GM19397 (cell line): ENCODE measurements at regions not wholly inside any gene's neighbourhood (a gene's known extent, or its start where the extent isn't known, plus 50 kb on each side); places are given as distances from the start of the nearest gene placed in this dataset.
A peak's percentile ranks its signal among the peaks of the same experiment; 100 is the strongest.

ENCODE experiments used
- ATAC-seq: cut with Tn5 transposase; IDR thresholded peaks from one replicate; pipeline ENCODE4 v1.9.1; 2021; ENCODE audit warnings: mild to moderate bottlenecking, moderate library complexity; ENCODE audit not compliant: unreplicated experiment

DNA sequence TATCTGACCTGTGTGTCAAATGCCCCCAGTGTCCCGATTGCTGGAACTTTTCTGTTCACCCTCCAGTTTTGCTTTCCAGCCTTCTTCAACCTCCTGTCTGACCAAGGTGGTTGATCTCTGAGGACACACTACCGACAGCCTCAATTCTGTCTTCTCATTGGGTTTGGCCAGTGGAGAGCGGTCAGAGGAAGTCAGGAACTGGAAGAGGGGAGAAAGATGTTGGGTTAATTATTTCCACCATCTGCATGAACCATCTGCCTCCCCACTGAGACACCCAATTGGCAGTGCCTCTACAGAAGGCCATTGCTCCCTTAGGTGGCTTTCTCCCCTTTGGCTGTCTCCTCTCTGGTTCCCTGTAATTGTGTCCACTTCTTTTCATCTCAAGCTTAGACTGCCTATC lies 154.3 kb upstream of the RAI14 start:
- no peak for ATAC-seq

DNA sequence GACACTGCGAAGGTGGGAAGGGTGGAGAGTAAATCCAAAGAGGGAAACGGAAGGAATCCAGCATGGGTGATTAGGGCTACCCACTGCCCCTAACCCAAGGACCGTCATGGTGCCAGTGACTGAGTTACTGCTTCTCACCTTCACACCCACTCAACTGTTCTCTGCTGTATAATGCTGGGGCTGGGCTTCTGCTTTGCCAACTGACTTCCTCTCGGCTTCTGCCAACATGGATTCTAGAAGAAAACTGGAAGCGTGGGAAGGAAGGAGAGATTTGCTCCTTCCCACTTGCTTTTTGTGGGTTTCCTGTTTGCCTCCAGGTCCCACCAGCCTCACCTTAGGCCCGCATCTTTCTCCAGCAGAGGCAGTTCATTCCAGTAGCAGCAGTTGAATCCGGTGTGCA lies 153.5 kb upstream of the RAI14 start:
- ATAC-seq, result no peak

DNA sequence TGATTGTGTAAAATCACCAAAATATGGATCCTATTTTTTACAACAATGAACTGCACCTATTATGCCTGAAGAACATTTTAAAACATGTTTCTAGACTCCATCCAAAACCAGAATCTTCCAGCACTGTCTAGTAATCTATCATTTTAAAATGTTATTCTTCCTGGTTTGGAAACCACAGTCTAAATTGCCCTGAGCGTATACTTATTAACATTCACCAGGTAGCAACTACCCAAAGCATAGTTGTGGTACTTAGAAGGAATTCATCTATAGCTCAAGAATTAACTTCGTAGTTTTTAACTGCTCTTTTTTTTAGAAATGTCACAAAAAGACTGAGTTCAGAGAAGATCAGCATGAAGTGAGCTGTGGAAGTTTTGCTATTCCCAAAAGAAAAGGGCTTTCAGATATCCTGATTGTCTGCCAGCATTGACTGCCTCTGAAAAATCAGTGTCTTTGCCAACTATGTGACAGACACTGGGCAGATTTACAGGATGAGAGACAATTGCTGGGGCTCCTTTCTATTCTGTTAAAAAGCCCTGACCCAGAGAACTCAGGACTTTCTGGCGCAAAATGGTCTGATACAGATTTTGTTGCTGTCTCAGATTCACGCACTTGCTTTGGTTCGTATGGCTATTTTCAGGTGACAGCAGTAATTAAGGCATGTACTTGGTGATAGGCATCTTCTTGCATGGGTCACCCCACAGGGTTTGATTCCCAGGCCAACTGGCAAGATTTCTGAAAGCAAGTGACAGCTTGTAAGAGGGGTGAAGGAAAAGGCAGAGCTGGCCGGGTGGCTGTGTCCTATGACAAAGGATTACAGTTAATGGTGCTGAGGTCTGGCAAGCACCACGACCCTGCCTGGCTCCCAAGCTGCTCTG lies 152.5 kb upstream of the RAI14 start:
- no peak for ATAC-seq

DNA sequence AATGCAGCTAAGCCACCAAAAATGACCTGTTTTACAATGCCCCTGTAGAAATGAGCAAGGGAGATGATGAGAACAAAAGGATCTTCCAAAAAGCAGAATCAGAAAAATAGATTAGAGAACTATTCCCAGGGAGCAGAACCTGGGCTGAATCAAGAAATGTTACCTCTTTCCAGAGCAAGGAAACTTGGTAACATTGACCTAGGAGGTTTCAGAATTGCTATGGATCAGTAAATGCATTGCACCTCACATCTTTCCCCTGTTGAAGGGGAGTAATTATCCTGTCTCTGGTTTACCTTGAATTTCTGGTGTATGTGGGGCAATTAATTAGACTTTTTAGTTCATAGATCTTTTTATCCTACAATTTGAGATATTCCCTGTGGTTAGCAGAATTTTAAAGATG lies 151.2 kb upstream of the RAI14 start:
- ATAC-seq, result no peak

DNA sequence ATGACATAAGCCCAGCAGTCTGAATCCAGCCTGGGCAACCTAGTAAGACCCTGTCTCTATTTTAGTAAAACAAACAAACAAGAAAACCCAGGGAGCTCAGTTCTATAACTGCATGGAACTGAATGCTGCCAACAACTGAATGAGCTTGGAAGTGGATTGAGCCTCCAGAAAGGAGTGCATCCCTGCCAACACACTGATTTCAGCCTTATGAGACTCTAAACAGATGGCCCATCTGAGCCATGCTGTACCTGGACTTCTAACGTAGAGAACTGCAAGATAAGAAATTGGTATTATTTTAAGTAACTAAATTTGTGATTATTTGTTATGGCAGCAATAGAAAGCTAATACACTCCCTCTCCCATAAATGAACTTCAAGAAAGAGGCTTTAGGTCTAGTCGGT lies 150.4 kb upstream of the RAI14 start:
- no peak for ATAC-seq

DNA sequence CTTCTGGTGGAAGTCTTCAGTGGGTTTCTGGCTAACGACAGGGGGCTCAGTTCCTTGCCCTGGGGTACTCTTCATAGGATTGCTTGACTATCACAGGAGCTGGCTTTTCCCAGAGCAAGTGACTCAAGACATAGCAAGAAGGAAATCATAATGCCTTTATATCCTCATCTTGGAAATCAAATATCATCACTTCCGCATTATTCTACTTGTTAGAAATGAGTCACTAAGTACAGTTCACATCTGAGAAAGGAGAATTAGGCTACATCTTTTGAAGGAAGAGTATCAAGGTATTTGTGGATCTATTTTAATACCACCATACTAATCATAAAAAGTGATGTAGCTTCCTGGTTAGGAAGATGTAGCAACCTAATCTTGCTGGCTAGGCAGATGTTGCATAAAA lies 148.2 kb upstream of the RAI14 start:
- ATAC-seq, result no peak

DNA sequence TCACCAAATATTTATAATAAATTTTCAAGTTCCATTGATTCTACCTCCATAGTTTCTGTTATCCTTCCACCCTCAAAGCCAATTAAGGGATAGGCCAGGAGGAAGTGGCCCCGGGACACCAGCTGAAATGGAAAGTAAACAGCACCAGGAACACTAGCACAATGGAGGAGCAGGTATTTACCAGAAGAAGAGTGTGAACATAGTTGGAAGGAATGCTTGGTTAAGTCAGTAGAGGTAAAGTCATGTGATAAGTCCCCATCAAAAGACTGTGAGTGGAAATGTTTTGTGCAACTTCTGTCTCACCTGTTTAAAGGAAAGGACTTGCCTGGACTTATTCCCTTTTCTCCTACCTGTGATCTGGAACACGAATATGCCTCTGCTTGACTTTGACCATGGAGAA lies 146.7 kb upstream of the RAI14 start:
- ATAC-seq, result no peak

DNA sequence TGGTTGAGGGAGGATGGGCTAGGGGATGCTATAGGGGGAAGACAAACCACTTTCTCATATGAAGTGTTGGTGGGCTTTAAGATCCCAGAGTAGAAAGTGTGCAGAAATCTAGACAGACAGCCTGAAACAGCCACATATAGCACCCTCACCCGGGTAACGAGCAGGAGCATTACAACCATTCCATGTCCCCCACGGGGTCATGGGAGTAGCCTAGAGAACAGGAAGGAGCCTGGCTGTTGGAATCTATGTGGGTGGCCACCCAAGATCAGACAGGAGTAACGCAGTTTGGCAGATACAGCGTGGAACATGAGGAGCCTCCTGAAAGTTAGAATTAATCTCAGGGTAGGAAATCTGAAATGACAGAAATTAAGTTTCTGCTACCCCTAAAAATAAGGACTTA lies 146.1 kb upstream of the RAI14 start:
- ATAC-seq, result no peak

DNA sequence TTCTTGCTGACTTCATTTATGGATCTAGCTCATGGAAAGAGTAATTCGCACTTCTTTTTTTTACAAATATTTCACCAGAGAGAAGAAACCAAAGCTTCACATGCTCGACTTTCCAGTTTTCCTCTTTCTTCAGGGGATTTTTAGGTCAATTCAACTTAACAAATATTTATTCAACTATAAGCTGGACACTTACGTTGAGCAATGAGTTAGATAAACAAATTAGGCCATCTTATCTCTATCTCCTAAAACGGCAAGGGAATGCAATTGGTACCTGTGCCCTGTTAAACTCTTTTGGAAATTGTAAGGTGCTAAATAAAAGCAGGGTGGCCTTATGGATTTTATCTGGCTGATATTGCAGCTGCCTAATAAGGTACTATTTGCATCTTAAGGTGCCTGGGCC lies 145.1 kb upstream of the RAI14 start:
- no peak for ATAC-seq

DNA sequence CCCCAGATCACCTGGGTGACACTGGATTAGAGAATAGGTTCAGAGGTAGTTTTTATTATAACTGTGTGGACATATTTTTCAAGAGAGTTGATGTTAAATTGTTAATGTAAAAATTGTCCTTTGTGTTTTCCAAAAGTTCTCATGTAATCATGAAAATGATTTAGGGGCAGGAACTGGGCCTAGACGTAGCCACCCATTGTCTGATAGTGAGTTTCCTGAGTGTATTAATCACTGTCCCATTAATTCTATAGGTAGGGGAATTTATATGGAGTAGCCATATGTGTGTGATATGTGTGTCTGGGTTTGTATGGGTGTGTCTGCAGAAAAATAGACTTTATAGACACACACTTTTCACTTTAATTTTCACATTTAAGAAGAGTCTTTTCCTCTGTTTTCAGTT lies 144.6 kb upstream of the RAI14 start:
- ATAC-seq, result no peak

DNA sequence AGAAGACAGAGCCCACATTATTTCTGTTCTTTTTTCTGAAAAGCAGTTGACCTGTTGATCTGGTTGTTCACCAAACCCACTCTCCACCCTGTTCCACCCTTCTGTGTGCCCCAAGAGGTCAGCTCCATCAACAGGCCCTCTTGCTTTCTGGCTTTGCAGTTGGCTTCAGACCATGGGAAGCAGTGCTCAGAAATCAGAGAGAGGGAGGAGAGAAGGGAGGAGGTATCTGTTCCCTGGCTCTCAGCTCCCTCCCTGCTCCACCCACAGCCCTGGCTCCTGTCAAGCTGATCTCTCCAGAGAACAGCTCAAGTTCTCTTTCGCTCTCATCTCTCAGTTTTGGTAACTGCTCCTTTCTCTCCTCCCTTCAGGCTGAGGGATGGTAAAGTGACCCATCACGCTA lies 144.2 kb upstream of the RAI14 start:
- ATAC-seq, result no peak

DNA sequence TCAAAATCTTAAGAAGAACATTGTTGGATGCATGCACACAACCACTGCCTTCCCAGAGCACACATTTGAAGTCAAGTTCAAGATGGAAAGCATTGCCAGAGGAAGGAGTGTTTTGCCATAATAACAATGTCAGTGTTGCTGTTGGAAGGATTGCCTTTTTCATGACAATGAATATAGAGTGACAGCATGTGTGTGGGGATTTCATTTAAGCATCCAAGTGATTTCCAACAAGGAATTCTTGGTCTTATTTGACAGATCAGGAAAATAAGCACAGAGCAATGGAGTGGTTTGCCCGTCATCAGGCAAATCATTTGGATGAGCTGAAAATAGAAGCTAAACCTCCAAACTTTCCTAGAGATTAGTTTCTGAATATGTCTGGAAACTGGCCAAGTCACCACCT lies 140.0 kb upstream of the RAI14 start:
- no peak for ATAC-seq

DNA sequence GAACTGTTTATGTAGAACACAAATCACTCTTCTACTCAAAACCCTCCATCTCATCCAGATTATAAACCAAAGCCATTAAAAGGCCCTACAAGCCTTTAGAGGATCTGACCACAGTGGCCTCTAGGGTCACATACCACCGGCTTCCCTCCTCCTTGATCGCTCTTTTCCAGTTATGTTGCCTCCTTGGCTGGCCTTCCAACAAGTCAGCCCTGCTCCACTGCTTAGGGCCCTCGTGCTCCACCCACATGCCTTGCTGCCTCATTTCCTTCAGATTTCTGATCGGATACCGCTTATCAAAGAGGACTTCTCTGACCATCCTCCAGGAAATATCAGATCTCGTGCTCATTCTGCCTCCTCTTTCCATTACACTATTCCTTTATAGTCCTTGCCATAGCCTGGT lies 139.4 kb upstream of the RAI14 start:
- no peak for ATAC-seq

DNA sequence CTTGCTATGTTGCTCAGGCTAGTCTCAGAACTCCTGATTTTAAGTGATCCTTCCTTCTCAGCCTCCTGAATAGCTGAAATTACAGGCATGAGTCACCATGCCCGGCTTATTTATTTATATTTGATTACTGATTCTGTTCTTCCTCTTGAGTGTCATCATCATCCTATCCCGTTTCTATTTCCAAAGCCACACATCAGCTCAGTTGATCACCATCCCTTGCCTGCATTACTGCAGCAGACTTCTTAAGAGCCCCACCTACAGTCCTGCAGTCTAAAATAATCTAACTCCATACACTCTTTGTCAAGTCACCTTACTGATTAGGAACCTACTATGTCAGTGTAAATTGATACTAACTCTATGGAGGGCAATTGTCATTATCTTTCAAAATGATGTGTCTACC lies 138.9 kb upstream of the RAI14 start:
- no peak for ATAC-seq

DNA sequence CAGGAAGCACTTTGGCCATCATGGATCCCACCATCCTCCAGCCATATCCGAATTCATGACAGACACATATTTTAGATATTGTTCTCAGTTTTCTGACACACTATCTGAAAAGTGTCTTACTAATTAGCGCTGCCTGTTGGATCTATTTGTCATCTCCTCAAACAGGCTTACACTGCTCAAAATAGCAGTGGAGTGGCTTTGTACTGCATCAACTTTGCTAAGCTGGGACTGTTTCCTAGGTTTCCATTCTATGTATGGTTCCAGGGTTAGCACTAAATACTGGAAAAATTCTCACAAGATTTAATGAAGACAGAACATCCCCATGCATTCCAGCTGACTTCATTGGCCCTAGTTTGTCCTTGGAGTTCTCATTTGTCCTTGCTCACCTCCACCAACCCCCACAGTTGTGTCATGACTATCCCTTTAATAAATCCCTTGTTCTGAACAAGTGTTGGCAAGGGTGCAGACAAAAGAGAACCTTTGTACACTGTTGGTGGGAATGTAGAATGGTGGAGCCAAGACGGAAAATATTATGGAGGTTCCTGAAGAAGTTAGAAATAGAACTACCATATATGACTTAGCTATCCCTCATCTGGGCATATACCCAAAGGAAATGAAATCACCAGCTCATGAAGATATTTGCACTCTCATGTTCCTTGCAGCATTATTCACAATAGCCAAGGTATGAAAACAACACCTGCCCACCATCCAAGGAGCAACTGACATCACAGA lies 136.5 kb upstream of the RAI14 start:
- ATAC-seq, result no peak

DNA sequence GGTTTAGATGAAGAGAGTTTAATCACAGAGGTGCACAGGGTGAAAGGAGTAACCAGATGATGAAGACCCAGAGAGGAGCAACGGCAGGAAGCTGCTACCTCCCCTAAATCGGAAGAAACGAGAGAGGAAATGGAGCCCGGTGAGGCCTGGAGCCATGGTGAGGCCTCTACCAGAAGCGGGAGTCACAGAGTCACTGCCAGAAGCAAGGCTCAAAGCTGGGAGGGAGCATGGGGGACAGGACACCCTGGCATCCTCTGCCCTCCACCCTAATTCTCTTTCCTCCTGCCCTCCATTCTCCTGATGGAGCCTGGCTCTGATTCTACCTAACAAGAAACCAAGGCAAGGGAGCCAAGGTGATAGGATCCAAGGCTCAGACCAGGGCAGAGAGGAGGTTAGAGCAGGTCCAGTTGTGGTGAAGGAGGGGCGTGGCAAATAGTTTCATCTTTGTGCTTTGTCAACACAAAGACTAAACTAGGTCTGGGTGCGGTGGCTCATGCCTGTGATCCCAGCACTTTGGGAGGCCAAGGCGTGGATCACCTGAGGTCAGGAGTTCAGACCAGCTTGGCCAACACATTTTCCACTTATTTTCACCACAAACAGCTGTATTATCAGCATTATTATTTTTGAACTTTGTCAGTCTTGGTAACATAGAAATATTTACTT lies 134.4 kb upstream of the RAI14 start:
- no peak for ATAC-seq

DNA sequence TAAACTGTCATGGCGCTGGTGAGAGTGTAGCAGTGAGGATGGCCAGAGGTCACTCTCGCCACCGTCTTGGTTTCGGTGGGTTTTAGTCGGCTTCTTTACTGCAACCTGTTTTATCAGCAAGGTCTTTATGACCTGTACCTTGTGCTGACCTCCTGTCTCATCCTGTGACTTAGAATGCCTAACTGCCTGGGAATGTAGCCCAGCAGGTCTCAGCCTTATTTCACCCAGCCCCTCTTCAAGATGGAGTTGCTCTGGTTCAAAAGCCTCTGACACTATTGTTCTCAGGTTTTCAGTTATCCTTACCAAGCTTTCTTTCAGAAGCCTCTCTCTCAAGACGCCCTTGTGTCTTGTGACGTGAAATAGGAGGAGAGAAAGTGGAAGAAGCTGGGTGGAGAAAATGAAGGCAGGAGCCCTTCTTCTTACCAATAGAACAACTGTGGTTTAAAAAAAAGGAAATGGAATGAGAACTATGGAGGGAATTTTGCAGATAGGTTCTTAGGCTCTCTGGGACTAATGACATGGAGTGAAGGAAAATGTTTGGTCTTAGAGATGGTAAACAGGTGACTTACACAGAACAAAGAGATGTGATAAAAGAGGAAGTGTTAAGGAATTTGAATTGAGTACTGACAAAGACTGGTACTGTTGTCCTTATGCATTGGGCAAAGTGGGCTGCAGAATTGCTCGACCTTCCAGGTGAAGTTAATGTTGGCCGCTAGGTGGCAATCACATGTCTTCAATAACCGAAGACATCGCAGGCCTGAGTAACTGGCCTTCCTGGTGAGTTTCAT lies 133.3 kb upstream of the RAI14 start:
- peak; percentile 90 for ATAC-seq

DNA sequence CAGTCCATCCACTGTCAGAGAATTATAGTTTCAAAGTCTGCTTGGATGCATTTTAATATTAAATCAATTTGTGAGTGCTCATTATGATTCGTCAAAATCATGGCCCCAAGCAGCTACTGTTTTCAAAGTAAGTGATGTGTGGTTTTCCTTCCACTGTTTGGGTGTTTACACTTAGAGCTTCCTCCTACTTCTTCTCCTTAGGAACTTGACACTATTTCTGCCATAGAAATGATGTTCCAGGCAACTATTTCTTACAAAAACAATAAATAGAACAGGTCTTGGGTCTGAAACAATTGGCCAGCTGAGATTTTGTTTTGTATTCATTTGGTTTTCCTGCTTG lies 132.8 kb upstream of the RAI14 start:
- peak; percentile 18 for ATAC-seq

DNA sequence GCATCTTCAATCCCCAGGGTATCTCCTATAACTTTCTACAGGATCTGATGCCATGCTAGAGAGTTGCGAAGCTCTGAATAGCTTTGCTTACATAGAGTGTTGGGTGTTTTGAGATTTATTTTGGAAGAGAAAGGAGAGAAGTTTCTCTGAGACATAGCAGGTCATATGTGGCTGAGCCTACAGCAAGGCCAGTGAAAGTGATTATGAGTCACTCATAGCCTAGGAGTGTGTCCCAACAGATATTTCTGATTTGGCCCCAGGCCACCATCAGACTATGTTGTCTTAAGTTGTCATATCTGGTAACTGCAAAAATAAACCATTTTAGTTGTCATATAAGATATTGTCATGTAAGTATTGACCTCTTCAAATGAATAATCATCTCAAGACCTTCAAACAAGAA lies 132.0 kb upstream of the RAI14 start:
- ATAC-seq, result no peak

DNA sequence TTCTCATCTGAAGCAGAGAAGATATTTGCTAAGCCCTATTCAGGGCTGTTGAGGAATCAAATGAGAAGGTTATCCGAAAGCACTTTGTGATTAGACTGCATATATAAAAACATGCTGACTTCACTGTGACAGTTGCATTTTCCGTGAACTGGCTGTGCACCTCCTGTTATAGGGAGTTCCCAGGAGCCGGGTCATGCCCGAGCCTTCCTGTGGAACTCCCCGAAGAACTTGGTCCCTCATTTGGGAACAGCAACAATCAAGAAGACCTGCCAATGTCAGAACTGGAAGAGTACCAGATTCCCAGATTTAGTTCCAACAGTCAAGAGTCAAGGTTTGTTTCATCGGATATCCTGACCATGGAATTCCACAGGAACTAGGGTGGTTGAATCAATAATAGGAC lies 130.4 kb upstream of the RAI14 start:
- ATAC-seq, result no peak

DNA sequence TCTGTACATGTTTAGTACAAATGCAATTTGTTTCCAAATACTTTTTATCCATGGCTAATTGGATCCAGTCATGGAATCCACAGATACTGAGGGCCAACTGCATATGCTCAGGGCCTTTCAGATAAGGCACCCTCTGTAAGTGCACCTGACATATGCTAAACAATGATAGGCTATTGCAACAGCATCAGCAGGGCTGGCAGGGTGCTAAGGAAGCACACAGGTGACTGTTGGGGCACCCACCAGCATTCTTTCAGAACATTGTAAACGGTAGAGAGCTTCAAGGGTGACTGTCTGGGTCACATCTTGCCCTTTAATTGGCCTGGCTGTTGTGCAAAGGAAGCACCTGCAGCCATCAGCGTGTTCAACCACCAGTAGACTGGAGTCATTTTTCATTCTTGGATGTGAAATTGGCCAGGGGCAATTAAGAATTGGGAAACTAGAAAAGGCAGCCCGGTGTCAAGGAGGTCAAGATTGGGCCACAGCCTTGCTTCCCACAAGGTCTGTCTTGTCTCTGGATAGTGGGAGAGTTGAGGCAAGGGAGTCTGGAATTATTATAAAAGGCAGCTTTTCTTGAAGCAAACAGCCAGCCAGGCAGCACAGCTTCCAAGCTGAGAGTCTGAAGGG lies 129.3 kb upstream of the RAI14 start:
- no peak for ATAC-seq
